NCI-H1092 (cell line): ENCODE measurements at regions not wholly inside any gene's neighbourhood (a gene's known extent, or its start where the extent isn't known, plus 50 kb on each side); places are given as distances from the start of the nearest gene placed in this dataset.

Experiments used
- DNase-seq: peaks from one replicate; lab custom pipeline; 2025; lab: John Stamatoyannopoulos, UW

DNA sequence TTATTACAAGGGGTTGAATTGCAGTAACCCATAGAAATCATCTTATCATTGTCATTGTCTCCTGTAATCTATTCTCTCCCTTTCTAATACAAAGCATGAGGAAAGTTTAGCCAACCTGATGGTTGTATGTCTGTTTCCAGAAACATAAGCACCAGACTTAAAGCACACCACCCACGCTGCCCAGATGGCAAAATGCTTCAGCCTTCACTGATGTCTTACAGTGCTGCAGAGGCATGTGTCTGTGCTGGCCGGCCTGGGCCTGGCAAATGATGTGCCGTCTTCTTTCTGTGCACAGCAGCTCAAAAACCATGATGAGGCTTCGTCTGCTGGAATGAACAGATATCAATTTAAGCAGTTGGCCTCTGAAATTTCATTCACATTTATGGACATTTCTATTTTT lies 443.0 kb upstream of the RGPD4 start:
- no peak for DNase-seq

DNA sequence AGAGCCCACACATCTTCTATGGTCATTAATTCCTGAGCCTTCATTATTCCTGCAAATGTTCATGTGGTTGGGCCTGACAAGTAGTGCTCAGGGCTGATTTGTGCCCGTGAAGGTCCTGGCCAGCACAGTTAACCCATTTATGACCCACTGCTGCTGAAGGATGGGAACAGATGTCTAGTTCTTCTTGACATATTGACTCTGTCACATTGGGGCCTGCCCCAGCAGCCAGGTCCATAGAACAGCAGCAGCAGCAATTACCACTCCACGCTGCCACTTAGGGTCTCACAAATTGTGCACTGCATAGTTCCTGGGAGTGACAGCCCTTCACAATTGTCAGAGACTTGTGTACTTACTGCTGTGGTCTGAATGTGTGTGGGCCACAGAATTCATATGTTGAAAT lies 442.3 kb upstream of the RGPD4 start:
- DNase-seq = no peak

- DNase-seq = no peak
Measured at GRCh38 chr2:107385921-107386320, 440.8 kb upstream of the RGPD4 start.

DNA sequence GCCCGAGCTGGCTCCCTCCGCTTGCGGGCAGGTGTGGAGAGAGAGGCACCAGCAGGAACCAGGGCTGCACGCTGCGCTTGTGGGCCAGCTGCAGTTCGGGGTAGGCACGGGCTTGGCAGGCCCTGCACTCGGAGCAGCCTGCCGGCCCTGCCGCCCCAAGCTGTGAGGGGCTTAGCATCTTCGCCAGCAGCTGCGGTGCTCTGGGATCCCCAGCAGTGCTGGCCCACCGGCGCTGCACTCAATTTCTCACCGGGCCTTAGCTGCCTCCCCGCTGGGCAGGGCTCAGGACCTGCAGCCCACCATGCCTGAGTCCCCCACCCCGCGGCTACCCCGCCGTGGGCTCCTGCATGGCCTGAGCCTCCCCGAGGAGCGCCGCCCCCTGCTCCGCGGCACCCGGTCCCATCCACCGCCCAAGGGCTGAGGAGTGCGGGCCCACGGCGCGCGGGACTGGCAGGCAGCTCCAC lies 434.4 kb upstream of the RGPD4 start:
- DNase-seq = no peak

- DNase-seq = no peak
Measured at GRCh38 chr2:107393516-107393915, 433.2 kb upstream of the RGPD4 start.

DNA sequence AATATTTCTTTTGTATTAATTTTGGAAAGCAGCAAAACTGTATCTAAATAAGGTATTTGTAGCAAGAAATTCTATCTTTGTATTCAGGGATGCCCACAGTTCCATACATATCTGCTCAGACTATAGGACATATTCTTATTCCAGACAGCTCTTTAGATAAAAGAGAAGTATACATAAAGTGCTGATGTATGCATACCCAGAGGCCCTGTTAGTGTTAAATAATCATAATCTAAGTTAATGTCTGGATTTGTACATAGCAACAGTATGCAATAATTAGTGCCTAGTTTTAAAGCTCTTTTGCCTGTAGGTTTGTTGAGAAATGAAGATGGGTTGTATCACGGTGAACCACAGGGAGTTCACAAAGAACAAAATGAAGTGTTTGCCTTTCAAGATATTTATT lies 428.0 kb upstream of the RGPD4 start:
- DNase-seq = no peak

GRCh38 chr2:107402330-107402729 lies 424.4 kb upstream of the RGPD4 start:
- no peak for DNase-seq

GRCh38 chr2:107405261-107405660 lies 421.4 kb upstream of the RGPD4 start:
- DNase-seq = no peak

- no peak for DNase-seq
Measured at GRCh38 chr2:107407017-107407416, 419.7 kb upstream of the RGPD4 start.

DNA sequence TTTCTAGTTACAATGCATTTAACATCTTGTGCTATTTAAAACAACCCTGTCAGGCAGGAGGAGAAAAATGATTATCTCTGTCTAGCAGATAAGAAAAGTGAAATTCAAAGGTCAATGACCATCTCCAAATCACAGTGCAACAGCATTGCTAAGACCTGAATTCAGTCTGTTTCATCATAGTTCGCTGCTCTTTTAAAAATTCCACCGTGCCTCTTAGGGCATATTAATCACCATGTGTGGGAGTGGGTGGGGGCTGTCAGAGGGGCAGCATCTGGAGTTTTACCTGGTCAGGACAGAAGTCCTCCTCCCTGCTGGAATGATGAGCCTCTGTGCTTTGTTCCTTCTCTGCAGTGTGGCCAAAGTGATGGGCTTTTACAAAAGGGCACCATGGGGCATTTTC lies 418.7 kb upstream of the RGPD4 start:
- no peak for DNase-seq

GRCh38 chr2:107411267-107411666 lies 415.4 kb upstream of the RGPD4 start:
- no peak for DNase-seq

GRCh38 chr2:107412209-107412904 lies 414.3 kb upstream of the RGPD4 start:
- DNase-seq = no peak

GRCh38 chr2:107412981-107413380 lies 413.7 kb upstream of the RGPD4 start:
- DNase-seq = no peak

DNA sequence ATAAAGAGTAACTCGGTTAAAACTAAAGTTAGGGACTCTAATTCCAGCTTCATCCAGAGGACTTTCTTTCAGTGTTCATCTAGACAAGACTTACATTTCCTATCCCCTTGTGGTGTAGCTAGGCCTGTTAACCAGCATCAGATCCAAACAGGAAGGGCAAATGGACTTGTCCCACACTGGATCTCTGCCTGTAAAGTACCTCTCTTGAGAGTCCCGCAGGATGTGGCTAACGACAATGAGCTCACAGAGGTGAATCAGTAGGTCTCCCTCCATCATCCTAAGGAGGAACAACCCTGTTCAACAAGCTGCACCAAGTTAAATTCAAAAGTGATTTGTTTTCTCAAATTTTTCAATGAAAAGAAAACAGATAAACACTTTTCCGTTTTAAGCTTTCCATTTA lies 412.3 kb upstream of the RGPD4 start:
- DNase-seq = no peak

DNA sequence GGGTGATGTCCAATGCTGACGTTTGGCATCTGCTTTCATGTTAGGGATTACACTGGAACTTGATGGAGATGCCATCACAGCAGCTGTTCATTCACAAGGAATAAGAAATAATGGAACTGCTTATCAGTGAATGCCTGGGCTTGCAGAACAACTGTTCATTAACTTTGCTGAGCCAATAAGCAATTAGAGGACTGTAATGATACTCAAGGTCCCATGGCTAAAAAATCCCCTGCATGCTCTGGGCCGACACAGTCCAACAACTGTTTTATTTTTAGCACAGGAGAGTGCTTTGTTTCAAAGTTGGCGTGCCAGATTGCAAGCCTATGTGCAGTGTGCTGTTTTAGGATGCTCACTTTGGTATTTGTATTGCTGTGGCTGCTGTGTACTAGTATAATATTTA lies 408.0 kb upstream of the RGPD4 start:
- no peak for DNase-seq

DNA sequence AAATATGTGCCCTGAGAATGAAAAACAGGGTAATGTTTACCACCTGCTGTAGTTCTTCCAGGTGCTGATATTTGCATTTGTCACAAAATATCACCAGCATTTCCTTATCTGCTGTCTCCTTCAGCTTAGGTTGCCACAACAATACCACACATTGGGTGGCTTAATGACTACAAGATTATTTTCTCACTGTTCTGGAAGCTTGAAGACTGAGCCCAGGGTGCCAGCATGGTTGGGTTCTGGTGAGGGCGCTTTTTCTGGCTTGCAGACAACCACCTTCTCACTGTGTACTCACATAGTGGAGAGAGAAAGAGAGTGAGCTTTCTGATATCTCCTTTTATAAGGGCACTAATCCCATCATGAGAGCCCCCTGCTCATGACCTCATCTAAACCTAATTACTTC lies 407.5 kb upstream of the RGPD4 start:
- no peak for DNase-seq

- DNase-seq = no peak
Measured at GRCh38 chr2:107428781-107429180, 397.9 kb upstream of the RGPD4 start.

GRCh38 chr2:107430006-107430405 lies 396.7 kb upstream of the RGPD4 start:
- DNase-seq = no peak

DNA sequence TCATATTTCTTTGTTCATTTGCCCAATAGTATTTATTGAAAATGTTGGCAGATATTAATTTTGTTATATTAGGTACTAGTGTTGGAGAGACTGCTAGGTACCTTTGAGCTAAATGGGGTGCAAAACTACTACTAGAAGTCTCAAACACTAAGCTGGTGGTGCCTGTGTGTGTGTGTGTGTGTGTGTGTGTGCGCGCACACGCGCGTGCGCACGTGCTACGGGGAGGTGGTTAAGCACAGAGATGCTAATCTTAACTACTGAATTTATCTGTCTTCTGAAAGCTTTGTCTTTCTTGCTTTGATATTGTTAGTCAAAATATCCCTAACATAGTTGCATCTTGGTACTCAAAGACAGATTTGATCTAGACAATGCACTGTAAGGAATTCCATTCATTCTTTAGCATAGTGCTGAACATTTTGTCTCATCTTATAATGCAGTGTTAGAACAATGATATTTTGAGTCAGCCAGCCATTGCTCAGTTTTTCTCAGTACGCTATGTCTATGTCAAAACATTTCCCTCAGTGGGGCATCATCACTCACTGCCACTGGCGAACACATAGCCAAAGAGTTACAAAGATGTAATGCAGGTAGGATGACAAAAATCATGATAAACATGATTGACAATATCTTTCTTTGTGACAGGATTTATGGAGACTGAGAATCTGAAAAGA lies 396.0 kb upstream of the RGPD4 start:
- DNase-seq = no peak

- no peak for DNase-seq
Measured at GRCh38 chr2:107436281-107436680, 390.4 kb upstream of the RGPD4 start.

- no peak for DNase-seq
Measured at GRCh38 chr2:107437265-107437664, 389.4 kb upstream of the RGPD4 start.

- DNase-seq = no peak
Measured at GRCh38 chr2:107437807-107438206, 388.9 kb upstream of the RGPD4 start.

GRCh38 chr2:107448160-107448559 lies 378.5 kb upstream of the RGPD4 start:
- no peak for DNase-seq

GRCh38 chr2:107461301-107461700 lies 365.4 kb upstream of the RGPD4 start:
- no peak for DNase-seq
